Mucosa of descending colon (tissue), 3 donors: ENCODE measurements at regions not wholly inside any gene's neighbourhood (a gene's known extent, or its start where the extent isn't known, plus 50 kb on each side); places are given as distances from the start of the nearest gene placed in this dataset.
"Not testable (repeated sequence)": the region's sequence is repeated elsewhere in the genome, so short reads cannot be mapped to it uniquely, and the experiment has no call there.

Experiments used
- ATAC-seq: fragments of 200-7000 bp; cut with Tn5 transposase; one replicate; pipeline ENCODE4 v1.9.1; 2020; ENCODE audit warnings: mild to moderate bottlenecking, moderate library complexity
- DNase-seq, 3 donors: peaks; one replicate each; pipeline ENCODE4 v3.0.0-alpha.2; 2020
- H3K36me3 ChIP-seq: fragments of 200-600 bp; one replicate; pipeline ENCODE4 v1.8.0; 2021; ENCODE audit warnings: low read depth, mild to moderate bottlenecking
- H3K4me1 ChIP-seq: fragments of 200-600 bp; one replicate; pipeline ENCODE4 v1.8.0; 2021; ENCODE audit warnings: low read depth, mild to moderate bottlenecking
- H3K4me3 ChIP-seq: fragments of 200-600 bp; one replicate; pipeline ENCODE4 v1.8.0; 2021; ENCODE audit warnings: mild to moderate bottlenecking
- H3K9me3 ChIP-seq: fragments of 200-600 bp; one replicate; pipeline ENCODE4 v1.8.0; 2021; ENCODE audit warnings: mild to moderate bottlenecking
- intact Hi-C, 2 donors: fragments of 100-400 bp; cut with DNase I in 1 of 2; cut with micrococcal nuclease in 1 of 2; formaldehyde crosslinking; loops; one replicate each; pipeline versions ENCODE4 v1.11.0 to v1.11.1; 2022; cut with DNase I, micrococcal nuclease
- TF ChIP-seq, protein P1 (sequence below): fragments of 200-600 bp; IDR thresholded peaks from one replicate; pipeline ENCODE4 v1.8.0; 2022; ENCODE audit warnings: antibody characterized with exemption, mild to moderate bottlenecking
- donor health status: DM: no; HTN: no; CAD: no; lungs with moderate emphysema.
- donor health status: DM: no; HTN: no; CAD: no.
- donor health status: DM: no; HTN: yes; CAD: no.

DNA sequence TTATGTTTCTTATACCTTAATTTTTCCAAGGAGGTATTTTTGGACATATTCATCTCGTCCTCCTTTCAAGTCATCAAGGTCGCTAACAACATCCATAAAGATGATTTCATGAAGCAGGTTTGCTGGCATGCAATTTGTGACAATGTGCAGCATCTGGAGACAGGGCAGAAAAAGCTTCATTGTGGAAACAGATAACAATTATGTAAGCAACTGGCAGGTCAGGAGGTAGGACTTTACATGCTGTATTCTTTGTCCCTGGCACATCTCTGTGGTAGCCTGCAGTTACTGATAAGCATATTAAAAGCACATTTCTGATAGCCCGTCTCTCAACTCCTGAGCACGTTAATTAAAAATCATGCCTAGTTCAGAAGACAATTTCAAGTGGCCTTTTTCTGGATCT, 156.8 kb downstream of the LEPR start:
- DNase-seq: no peak
- TF ChIP-seq, protein P1, sequence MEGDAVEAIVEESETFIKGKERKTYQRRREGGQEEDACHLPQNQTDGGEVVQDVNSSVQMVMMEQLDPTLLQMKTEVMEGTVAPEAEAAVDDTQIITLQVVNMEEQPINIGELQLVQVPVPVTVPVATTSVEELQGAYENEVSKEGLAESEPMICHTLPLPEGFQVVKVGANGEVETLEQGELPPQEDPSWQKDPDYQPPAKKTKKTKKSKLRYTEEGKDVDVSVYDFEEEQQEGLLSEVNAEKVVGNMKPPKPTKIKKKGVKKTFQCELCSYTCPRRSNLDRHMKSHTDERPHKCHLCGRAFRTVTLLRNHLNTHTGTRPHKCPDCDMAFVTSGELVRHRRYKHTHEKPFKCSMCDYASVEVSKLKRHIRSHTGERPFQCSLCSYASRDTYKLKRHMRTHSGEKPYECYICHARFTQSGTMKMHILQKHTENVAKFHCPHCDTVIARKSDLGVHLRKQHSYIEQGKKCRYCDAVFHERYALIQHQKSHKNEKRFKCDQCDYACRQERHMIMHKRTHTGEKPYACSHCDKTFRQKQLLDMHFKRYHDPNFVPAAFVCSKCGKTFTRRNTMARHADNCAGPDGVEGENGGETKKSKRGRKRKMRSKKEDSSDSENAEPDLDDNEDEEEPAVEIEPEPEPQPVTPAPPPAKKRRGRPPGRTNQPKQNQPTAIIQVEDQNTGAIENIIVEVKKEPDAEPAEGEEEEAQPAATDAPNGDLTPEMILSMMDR: no peak
- Histone ChIP-seq H3K4me3 (no peak overlapping the region), H3K36me3 (no peaks in the 10 kb centered on the region), H3K9me3 (no peaks in the 10 kb centered on the region), H3K4me1 (no peaks in the 10 kb centered on the region)
- no peak for ATAC-seq
- intact Hi-C loops: no loop called here

DNA sequence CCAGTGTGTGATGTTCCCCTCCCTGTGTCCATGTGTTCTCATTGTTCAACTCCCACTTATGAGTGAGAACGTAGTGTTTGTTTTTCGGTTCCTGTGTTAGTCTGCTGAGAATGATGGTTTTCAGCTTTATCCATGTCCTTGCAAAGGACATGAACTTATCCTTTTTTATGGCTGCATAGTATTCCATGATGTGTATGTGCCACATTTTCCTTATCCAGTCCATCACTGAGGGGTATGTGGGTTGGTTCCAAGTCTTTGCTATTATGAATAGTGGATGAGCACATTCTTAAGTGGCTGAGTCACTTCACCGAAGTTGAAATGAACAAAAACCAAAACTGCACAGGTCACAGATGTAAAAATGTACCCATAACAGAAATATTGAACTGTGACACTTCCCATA, 157.5 kb downstream of the LEPR start:
- H3K4me3 ChIP-seq, H3K36me3 ChIP-seq, H3K9me3 ChIP-seq, intact Hi-C loops, H3K4me1 ChIP-seq, ATAC-seq, DNase-seq: not testable (repeated sequence)

DNA sequence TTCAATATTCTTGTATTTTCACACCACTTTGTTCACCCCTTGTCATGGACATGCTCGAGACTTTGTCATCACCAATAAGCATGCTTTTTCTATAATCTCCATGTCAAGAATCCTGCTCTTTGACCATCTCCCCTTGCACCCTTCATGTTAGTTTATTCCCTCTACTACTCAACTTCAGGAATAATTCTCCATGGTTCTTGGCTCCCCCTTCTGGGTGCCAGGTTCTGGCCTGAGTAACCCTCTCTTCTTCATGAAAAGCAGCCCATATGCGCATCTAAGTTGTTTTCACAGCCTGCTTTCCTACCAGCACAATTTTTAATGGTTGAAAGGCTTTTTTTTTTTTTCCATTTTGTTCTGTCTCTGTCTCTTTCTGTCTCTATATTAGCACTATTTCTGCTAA, 160.7 kb downstream of the LEPR start:
- no peak overlapping the region for H3K4me3 ChIP-seq
- TF ChIP-seq, protein P1: no peak
- H3K36me3 ChIP-seq: no peaks in the 10 kb centered on the region
- no peaks in the 10 kb centered on the region for H3K9me3 ChIP-seq
- no peaks in the 10 kb centered on the region for H3K4me1 ChIP-seq
- DNase-seq (peak in 1 of 3 donors; percentile 10), ATAC-seq (no peak)
- intact Hi-C loops: no loop called here

DNA sequence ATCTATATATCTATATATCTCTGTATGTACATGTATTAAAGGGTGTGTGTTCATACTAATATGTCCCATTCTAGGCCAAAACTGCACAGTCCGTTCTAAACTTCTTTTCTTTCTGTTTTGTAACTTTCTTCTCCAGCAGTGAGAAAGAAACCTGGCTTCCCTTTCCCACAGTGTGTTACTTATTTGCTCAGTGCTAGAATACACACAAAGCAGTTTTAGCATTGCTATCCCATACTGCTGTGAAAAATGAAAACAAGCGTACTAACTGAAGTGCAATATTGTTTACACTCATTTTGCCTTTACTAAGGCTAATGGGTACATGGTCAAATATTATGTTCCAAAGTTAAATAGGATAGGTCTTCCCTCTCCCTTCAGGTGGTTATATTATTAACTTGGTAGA, 163.9 kb downstream of the LEPR start:
- H3K9me3 ChIP-seq: no peaks in the 10 kb centered on the region
- no peaks in the 10 kb centered on the region for H3K36me3 ChIP-seq
- H3K4me1 ChIP-seq: no peaks in the 10 kb centered on the region
- DNase-seq: no peak
- no peak for ATAC-seq
- TF ChIP-seq, protein P1: no peak
- intact Hi-C loops: no loop called here
- no peak overlapping the region for H3K4me3 ChIP-seq

DNA sequence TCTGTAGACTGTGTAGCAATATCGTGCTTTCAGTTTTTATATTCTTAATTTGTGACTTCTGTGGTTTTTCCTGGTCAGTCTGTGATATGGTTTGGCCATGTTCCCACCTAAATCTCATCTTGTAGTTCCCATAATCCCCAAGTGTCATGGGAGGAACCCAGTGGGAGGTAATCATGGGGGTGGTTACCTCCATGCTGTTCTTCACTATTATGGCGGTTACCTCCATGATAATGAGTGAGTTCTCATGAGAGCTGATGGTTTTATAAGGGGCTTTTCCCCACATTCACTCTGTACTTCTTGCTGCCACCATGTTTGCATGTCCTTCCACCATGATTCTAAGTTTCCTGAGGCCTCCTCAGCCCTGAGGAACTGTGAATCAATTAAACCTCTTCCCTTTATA, 169.8 kb downstream of the LEPR start:
- TF ChIP-seq, protein P1: no peak
- H3K4me1 ChIP-seq: no peaks in the 10 kb centered on the region
- DNase-seq (no peak), ATAC-seq (no peak)
- intact Hi-C loops: no loop called here
- no peaks in the 10 kb centered on the region for H3K9me3 ChIP-seq
- no peaks in the 10 kb centered on the region for H3K36me3 ChIP-seq
- H3K4me3 ChIP-seq: no peak overlapping the region

DNA sequence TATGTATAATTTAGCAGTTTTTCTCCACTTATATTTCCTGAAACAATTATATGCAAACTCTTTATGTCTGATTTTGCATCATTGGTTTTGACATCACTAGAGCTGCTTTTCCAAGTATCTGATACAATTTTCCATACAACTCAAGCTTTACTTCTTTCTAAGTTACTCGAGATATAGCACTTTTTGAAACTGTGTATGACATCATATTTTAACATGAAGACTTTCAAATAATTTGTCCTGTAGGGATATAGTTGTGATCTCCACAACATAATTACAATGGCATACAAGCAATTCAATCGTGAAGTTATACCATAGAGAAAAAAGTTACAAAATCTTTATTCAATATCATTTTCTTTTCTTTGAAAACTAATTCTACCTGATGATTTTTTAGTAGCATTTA, 173.0 kb downstream of the LEPR start:
- TF ChIP-seq, protein P1: no peak
- Histone ChIP-seq H3K36me3 (no peaks in the 10 kb centered on the region), H3K4me1 (no peaks in the 10 kb centered on the region), H3K9me3 (no peaks in the 10 kb centered on the region), H3K4me3 (no peak overlapping the region)
- ATAC-seq (no peak), DNase-seq (no peak)
- intact Hi-C loops: no loop called here
